ENCODE measurements at regions not wholly inside any gene's neighbourhood (a gene's known extent, or its start where the extent isn't known, plus 50 kb on each side); places are given as distances from the start of the nearest gene placed in this dataset.

DNA sequence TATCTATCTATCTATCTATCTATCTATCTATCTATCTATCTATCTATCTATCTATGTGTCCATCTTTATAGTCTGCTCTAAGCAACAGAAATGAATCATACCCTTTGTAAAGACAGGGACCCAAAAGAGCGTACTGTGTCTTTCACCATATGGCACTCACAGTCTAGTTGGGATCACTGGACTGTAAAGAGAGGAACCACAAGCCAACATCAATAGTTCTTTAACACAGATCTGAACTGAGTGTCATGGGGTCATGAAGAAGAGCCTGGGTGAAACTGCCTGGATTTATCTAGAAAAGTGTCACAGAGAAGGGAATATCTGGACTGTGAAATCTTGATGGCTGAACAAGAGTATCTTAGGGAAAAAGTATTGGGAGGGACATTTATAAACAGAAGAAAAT lies 619.1 kb upstream of the SOX9 start:
- H3K4me3 Mint-ChIP-seq, result no peak overlapping the region
- no peaks in the 10 kb centered on the region for H3K9me3 Mint-ChIP-seq
- H3K27me3 Mint-ChIP-seq (ENCODE audit: low read depth), result no peaks in the 10 kb centered on the region; the same call in 1 of the 2 replicates
- no peak for ATAC-seq
- CTCF ChIA-PET, result no interaction called here
- H3K4me1 Mint-ChIP-seq, result peaks cover 4% of the 10 kb centered on the region; the same call in 1 of the 2 replicates
- TF ChIP-seq RORB (CRISPR knock-in tag; IDR thresholded peaks at IDR 0.05) (no peak), MLX (CRISPR knock-in tag; IDR thresholded peaks at IDR 0.05) (no peak), ZNF138 (CRISPR knock-in tag; conservative IDR thresholded peaks at IDR 0.05) (no peak), FOXP1 (CRISPR knock-in tag; IDR thresholded peaks at IDR 0.05; ENCODE audit: borderline replicate concordance) (no peak), MYBL2 (CRISPR knock-in tag; IDR thresholded peaks at IDR 0.05) (no peak), SMAD4 (CRISPR knock-in tag; IDR thresholded peaks at IDR 0.05) (no peak), ZNF416 (CRISPR knock-in tag; IDR thresholded peaks at IDR 0.05) (no peak), HMGXB4 (CRISPR knock-in tag; IDR thresholded peaks at IDR 0.05) (no peak), ZNF532 (CRISPR knock-in tag; IDR thresholded peaks at IDR 0.05; ENCODE audit: borderline replicate concordance) (no peak), TEAD4 (CRISPR knock-in tag; IDR thresholded peaks at IDR 0.05) (no peak)
- TF ChIP-seq, protein P1, sequence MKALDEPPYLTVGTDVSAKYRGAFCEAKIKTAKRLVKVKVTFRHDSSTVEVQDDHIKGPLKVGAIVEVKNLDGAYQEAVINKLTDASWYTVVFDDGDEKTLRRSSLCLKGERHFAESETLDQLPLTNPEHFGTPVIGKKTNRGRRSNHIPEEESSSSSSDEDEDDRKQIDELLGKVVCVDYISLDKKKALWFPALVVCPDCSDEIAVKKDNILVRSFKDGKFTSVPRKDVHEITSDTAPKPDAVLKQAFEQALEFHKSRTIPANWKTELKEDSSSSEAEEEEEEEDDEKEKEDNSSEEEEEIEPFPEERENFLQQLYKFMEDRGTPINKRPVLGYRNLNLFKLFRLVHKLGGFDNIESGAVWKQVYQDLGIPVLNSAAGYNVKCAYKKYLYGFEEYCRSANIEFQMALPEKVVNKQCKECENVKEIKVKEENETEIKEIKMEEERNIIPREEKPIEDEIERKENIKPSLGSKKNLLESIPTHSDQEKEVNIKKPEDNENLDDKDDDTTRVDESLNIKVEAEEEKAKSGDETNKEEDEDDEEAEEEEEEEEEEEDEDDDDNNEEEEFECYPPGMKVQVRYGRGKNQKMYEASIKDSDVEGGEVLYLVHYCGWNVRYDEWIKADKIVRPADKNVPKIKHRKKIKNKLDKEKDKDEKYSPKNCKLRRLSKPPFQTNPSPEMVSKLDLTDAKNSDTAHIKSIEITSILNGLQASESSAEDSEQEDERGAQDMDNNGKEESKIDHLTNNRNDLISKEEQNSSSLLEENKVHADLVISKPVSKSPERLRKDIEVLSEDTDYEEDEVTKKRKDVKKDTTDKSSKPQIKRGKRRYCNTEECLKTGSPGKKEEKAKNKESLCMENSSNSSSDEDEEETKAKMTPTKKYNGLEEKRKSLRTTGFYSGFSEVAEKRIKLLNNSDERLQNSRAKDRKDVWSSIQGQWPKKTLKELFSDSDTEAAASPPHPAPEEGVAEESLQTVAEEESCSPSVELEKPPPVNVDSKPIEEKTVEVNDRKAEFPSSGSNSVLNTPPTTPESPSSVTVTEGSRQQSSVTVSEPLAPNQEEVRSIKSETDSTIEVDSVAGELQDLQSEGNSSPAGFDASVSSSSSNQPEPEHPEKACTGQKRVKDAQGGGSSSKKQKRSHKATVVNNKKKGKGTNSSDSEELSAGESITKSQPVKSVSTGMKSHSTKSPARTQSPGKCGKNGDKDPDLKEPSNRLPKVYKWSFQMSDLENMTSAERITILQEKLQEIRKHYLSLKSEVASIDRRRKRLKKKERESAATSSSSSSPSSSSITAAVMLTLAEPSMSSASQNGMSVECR (CRISPR knock-in tag; IDR thresholded peaks at IDR 0.05; ENCODE audit: borderline replicate concordance), result no peak
- TF ChIP-seq, protein P2, sequence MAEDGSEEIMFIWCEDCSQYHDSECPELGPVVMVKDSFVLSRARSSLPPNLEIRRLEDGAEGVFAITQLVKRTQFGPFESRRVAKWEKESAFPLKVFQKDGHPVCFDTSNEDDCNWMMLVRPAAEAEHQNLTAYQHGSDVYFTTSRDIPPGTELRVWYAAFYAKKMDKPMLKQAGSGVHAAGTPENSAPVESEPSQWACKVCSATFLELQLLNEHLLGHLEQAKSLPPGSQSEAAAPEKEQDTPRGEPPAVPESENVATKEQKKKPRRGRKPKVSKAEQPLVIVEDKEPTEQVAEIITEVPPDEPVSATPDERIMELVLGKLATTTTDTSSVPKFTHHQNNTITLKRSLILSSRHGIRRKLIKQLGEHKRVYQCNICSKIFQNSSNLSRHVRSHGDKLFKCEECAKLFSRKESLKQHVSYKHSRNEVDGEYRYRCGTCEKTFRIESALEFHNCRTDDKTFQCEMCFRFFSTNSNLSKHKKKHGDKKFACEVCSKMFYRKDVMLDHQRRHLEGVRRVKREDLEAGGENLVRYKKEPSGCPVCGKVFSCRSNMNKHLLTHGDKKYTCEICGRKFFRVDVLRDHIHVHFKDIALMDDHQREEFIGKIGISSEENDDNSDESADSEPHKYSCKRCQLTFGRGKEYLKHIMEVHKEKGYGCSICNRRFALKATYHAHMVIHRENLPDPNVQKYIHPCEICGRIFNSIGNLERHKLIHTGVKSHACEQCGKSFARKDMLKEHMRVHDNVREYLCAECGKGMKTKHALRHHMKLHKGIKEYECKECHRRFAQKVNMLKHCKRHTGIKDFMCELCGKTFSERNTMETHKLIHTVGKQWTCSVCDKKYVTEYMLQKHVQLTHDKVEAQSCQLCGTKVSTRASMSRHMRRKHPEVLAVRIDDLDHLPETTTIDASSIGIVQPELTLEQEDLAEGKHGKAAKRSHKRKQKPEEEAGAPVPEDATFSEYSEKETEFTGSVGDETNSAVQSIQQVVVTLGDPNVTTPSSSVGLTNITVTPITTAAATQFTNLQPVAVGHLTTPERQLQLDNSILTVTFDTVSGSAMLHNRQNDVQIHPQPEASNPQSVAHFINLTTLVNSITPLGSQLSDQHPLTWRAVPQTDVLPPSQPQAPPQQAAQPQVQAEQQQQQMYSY (CRISPR knock-in tag; IDR thresholded peaks at IDR 0.05), result no peak
- POLR2A ChIA-PET, result no interaction called here
- H3K36me3 Mint-ChIP-seq, result no peaks in the 10 kb centered on the region
- no peak overlapping the region for H3K27ac Mint-ChIP-seq
- DNase-seq (ENCODE audit: low spot score), result no peak
